GM12872 (cell line): ENCODE measurements at regions not wholly inside any gene's neighbourhood (a gene's known extent, or its start where the extent isn't known, plus 50 kb on each side); places are given as distances from the start of the nearest gene placed in this dataset.

Experiments used
- CTCF ChIP-seq: IDR thresholded peaks from 3 replicates; pipeline ENCODE4 v1.5.1; 2011; ENCODE audit warnings: low read depth, mild to moderate bottlenecking, low read length, moderate library complexity; ENCODE audit not compliant: insufficient read depth

DNA sequence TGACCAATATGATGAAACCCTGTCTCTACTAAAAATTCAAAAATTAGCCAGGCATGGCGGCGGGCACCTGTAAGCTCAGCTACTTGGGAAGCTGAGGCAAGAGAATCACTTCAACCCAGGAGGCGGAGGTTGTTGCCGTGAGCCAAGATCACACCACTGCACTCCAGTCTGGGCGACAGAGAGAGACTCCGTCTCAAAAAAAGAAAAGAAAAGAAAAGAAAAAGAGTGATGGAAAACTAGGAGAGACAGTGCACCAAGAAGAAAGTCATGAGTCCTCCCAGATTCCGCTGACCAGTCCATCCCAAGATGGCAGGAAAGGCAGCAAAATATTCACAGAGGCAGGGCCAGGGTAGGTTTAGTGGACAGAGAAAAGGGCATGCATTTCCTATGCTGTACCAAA lies 226.9 kb downstream of the ASMT start:
- TF ChIP-seq CTCF: no peak

DNA sequence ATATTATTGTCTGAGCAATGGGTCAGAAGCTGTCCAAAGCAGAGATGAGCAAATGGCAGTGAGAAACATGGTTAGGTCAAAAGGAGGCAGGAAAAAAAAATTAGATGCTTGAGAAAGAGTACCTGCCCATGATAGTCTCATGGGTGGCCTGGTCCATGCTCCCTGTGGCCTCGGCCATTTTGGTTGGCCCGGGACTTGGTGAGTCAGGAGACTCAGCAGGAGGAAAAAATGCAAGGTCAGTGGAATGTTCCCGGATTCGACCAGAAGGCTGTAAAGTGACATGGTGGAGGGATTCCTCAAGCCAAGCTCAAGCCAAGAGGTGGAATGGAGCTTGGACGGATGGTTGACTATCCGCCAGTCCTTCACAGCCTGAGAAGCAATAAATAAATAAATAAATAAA lies 236.7 kb downstream of the ASMT start:
- no peak for TF ChIP-seq CTCF

DNA sequence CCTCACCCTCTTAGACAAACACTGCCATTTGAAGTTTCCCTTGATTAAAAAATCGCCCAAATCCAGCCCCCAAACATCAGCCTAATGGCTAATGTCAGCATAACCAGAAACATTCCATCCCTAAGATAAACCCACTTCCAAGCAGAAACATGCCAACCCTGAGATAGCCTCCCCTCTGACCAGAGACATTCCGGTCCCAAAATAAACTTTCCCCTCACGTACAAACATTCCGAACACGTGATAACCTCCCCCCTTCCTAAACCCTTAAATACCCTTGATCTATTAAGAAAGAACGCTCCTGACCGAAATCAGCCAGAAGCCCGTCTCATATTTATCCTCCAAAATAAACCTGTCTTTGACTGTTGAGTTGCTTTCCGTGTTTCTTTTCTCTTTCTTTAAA lies 237.2 kb downstream of the ASMT start:
- TF ChIP-seq CTCF: no peak

DNA sequence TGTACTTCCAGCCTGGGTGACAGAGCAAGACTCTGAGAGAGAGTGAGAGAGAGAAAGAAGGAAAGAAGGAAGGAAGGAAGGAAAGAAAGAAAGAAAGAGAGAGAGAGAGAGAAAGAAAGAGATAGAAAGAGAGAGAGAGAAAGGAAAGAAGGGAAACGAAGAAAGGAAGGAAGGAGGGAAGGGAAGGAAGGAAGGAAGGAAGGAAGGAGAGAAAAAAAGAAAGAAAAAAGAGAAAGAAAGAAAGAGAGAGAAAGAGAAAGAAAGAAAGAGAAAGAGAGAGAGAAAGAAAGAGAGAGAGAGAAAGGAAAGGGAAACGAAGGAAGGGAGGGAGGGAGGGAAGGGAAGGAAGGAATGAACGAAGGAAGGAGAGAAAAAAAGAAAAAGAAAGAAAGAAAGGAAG lies 238.6 kb downstream of the ASMT start:
- no peak for TF ChIP-seq CTCF

DNA sequence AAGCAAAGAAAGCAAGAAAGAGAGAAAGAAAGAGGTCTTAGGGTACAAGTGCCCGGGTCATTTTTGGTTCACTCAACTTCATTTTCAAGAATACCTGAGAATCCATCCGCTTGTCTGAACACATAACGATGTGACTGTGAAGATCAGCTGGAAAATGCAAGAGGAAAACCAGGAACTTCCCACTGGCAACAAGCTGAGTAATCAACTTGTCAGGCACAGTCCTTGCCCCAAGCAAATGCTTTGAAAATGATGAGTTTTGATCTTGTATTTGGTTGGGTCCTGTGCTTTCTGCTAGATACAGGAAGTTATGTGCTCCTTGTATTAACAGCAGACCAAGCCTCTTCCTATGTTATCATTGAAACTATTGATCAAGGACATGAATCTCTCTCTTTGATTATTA lies 239.1 kb downstream of the ASMT start:
- no peak for TF ChIP-seq CTCF

GRCh38 chrX:1860936-1861594 lies 246.2 kb downstream of the ASMT start:
- no peak for TF ChIP-seq CTCF

GRCh38 chrX:1870421-1870820 lies 255.6 kb downstream of the ASMT start:
- TF ChIP-seq CTCF: no peak
